ENCODE measurements at regions not wholly inside any gene's neighbourhood (a gene's known extent, or its start where the extent isn't known, plus 50 kb on each side); places are given as distances from the start of the nearest gene placed in this dataset.

DNA sequence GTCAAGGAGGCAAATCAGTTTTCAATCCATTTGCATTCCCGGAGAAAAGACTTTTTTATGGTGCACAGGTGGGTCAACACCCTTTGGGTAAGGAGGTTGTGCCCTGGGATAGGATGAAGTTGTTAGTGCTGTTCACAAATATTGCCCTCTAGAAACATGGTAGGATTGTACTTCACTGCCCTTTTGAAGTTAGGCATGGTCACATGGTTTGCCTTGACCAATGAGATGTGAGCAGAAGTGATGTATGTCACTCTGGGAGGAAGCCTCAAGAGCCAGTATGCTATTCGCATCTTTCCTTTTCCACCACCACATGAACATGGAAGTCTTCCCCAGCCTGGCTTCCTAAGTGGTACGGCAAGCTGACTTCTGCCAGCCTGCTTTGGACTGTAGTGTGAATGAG is 182.7 kb downstream of the TMX1 start:
- TF ChIP-seq, protein P1, sequence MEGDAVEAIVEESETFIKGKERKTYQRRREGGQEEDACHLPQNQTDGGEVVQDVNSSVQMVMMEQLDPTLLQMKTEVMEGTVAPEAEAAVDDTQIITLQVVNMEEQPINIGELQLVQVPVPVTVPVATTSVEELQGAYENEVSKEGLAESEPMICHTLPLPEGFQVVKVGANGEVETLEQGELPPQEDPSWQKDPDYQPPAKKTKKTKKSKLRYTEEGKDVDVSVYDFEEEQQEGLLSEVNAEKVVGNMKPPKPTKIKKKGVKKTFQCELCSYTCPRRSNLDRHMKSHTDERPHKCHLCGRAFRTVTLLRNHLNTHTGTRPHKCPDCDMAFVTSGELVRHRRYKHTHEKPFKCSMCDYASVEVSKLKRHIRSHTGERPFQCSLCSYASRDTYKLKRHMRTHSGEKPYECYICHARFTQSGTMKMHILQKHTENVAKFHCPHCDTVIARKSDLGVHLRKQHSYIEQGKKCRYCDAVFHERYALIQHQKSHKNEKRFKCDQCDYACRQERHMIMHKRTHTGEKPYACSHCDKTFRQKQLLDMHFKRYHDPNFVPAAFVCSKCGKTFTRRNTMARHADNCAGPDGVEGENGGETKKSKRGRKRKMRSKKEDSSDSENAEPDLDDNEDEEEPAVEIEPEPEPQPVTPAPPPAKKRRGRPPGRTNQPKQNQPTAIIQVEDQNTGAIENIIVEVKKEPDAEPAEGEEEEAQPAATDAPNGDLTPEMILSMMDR (IDR thresholded peaks at IDR 0.05; ENCODE audit: insufficient read depth, low read length): no peak
- TF ChIP-seq SPI1 (IDR thresholded peaks at IDR 0.05; ENCODE audit: borderline replicate concordance, low read depth) (no peak), POLR2AphosphoS5 (IDR thresholded peaks at IDR 0.05; ENCODE audit: low read depth) (no peak), GABPA (IDR thresholded peaks at IDR 0.05; ENCODE audit: low read depth) (no peak)
- TF ChIP-seq, protein P2, sequence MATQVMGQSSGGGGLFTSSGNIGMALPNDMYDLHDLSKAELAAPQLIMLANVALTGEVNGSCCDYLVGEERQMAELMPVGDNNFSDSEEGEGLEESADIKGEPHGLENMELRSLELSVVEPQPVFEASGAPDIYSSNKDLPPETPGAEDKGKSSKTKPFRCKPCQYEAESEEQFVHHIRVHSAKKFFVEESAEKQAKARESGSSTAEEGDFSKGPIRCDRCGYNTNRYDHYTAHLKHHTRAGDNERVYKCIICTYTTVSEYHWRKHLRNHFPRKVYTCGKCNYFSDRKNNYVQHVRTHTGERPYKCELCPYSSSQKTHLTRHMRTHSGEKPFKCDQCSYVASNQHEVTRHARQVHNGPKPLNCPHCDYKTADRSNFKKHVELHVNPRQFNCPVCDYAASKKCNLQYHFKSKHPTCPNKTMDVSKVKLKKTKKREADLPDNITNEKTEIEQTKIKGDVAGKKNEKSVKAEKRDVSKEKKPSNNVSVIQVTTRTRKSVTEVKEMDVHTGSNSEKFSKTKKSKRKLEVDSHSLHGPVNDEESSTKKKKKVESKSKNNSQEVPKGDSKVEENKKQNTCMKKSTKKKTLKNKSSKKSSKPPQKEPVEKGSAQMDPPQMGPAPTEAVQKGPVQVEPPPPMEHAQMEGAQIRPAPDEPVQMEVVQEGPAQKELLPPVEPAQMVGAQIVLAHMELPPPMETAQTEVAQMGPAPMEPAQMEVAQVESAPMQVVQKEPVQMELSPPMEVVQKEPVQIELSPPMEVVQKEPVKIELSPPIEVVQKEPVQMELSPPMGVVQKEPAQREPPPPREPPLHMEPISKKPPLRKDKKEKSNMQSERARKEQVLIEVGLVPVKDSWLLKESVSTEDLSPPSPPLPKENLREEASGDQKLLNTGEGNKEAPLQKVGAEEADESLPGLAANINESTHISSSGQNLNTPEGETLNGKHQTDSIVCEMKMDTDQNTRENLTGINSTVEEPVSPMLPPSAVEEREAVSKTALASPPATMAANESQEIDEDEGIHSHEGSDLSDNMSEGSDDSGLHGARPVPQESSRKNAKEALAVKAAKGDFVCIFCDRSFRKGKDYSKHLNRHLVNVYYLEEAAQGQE (IDR thresholded peaks at IDR 0.05; ENCODE audit: insufficient replicate concordance, low read depth): no peak
